Psoas muscle (tissue), 7 donors: ENCODE measurements at regions not wholly inside any gene's neighbourhood (a gene's known extent, or its start where the extent isn't known, plus 50 kb on each side); places are given as distances from the start of the nearest gene placed in this dataset.

Source experiments
- ATAC-seq, 4 donors: fragments of 200-7000 bp; cut with Tn5 transposase; one replicate each; pipeline ENCODE4 v1.9.1; 2020; ENCODE audit warnings: moderate library complexity in 3 of 4, mild to moderate bottlenecking in 2 of 4
- DNase-seq, 2 donors: peaks; one replicate each; pipeline ENCODE4 v3.0.0-alpha.2; 2020
- H3K27ac ChIP-seq: fragments of 200-600 bp; one replicate; pipeline ENCODE4 v1.8.0; 2022
- H3K27me3 ChIP-seq, 3 donors: fragments of 200-600 bp in 1 of 3; one replicate each; pipeline versions ENCODE4 v1.6.1 to v1.8.0; 2013 to 2022; ENCODE audit warnings: low read length in 2 of 3, mild to moderate bottlenecking in 2 of 3, moderate library complexity in 1 of 3; ENCODE audit not compliant: insufficient read depth in 3 of 3
- H3K36me3 ChIP-seq, 2 donors: fragments of 200-600 bp in 1 of 2; one replicate each; pipeline versions ENCODE4 v1.6.1 to v1.8.0; 2013 to 2022; ENCODE audit warnings: low read depth in 1 of 2, mild to moderate bottlenecking in 1 of 2, moderate library complexity in 1 of 2; ENCODE audit not compliant: insufficient read depth in 1 of 2
- H3K4me1 ChIP-seq: fragments of 200-600 bp; one replicate; pipeline ENCODE4 v1.8.0; 2022
- H3K4me3 ChIP-seq: fragments of 200-600 bp; one replicate; pipeline ENCODE4 v1.8.0; 2022; ENCODE audit warnings: mild to moderate bottlenecking
- H3K9me3 ChIP-seq: fragments of 200-600 bp; one replicate; pipeline ENCODE4 v1.8.0; 2022
- CTCF ChIP-seq: fragments of 200-600 bp; IDR thresholded peaks from one replicate; pipeline ENCODE4 v1.8.0; 2022; ENCODE audit warnings: antibody characterized with exemption
- WGBS, 3 donors: extraction: QIAGEN DNeasy Blood & Tissue Kit; methylation state at CpG; one replicate each; pipeline versions ENCODE4 v1.1.6 to v1.1.7; 2013; 5-methylcytosine and 5-hydroxymethylcytosine counted together
- intact Hi-C, 2 donors: fragments of 100-400 bp; cut with DNase I; formaldehyde crosslinking; loops; one replicate each; pipeline versions ENCODE4 v1.11.0 to v1.14.2; 2022
- donor health status: healthy with polysubstance abuse.
- donor health status: DM: no; HTN: no; CAD: no; lungs with moderate emphysema.
- donor health status: Bipolar disorder and iron deficiency.
- donor health status: healthy.
- donor health status: DM: yes; HTN: yes; CAD: no.
- donor health status: DM: no; HTN: no; CAD: no.
- donor health status: DM: yes; HTN: yes; CAD: no.

- H3K4me1 ChIP-seq = peaks cover 53% of the 10 kb centered on the region
These were observed 75.3 kb upstream of the GGTA1 start for GRCh38 chr9:121574774-121575519.

GRCh38 chr9:121576281-121577075, 75.0 kb upstream of the DAB2IP start:
- ATAC-seq (peak; percentile 61 to 78 (median 71)), DNase-seq (peak in 1 of 2 donors; percentile 54)
- Histone ChIP-seq H3K4me1 (peaks cover 45% of the 10 kb centered on the region), H3K9me3 (no peaks in the 10 kb centered on the region), H3K27ac (peak overlapping the region; percentile 38), H3K4me3 (no peak overlapping the region), H3K27me3 (no peaks in the 10 kb centered on the region), H3K36me3 (no peaks in the 10 kb centered on the region)
- intact Hi-C loops = no loop called here
- no peak for TF ChIP-seq CTCF
- WGBS, 3 donors = 67 to 90% (median 89%) methylated on average over 6 to 7 of the region's 7 CpGs

More at GRCh38 chr9:121574774-121575519, 75.3 kb upstream of the GGTA1 start:
- H3K36me3 ChIP-seq = no peaks in the 10 kb centered on the region
- H3K4me3 ChIP-seq = no peak overlapping the region
- 79 to 89% (median 85%) methylated on average over 18 of the region's 18 CpGs for WGBS, 3 donors
- peak overlapping the region; percentile 54 for H3K27ac ChIP-seq
- intact Hi-C loops = no loop called here
- DNase-seq = peak in 1 of 2 donors; percentile 41
- H3K9me3 ChIP-seq = no peaks in the 10 kb centered on the region
- no peaks in the 10 kb centered on the region for H3K27me3 ChIP-seq
- no peak for ATAC-seq
- no peak for TF ChIP-seq CTCF

GRCh38 chr9:121577166-121577565, 74.3 kb upstream of the DAB2IP start:
- peak overlapping the region; percentile 38 for H3K27ac ChIP-seq
- no peak for DNase-seq
- H3K9me3 ChIP-seq = no peaks in the 10 kb centered on the region
- 36 to 73% (median 40%) methylated on average over 14 to 17 of the region's 17 CpGs for WGBS, 3 donors
- H3K4me1 ChIP-seq = peaks cover 46% of the 10 kb centered on the region
- no peaks in the 10 kb centered on the region for H3K36me3 ChIP-seq
- intact Hi-C loops = no loop called here
- peak; percentile 56 to 76 (median 70) for ATAC-seq
- no peaks in the 10 kb centered on the region for H3K27me3 ChIP-seq
- peak overlapping the region; percentile 15 for H3K4me3 ChIP-seq
- no peak for TF ChIP-seq CTCF

GRCh38 chr9:121577572-121577971, 73.9 kb upstream of the DAB2IP start:
- intact Hi-C loops = no loop called here
- Histone ChIP-seq H3K36me3 (no peaks in the 10 kb centered on the region), H3K4me1 (peaks cover 43% of the 10 kb centered on the region), H3K27me3 (no peaks in the 10 kb centered on the region), H3K4me3 (peak overlapping the region; percentile 15), H3K9me3 (no peaks in the 10 kb centered on the region), H3K27ac (peak overlapping the region; percentile 38)
- no peak for DNase-seq
- 77 to 87% (median 85%) methylated on average over 6 to 7 of the region's 7 CpGs for WGBS, 3 donors
- no peak for ATAC-seq
- no peak for TF ChIP-seq CTCF
